ENCODE measurements at regions not wholly inside any gene's neighbourhood (a gene's known extent, or its start where the extent isn't known, plus 50 kb on each side); places are given as distances from the start of the nearest gene placed in this dataset.

- no peak for TF ChIP-seq ZNF462 (CRISPR knock-in tag; IDR thresholded peaks at IDR 0.05)
- no peak for TF ChIP-seq POLR2AphosphoS5 (IDR thresholded peaks at IDR 0.05; ENCODE audit: low read depth)
- TF ChIP-seq CREB1 (CRISPR knock-in tag; IDR thresholded peaks at IDR 0.05; ENCODE audit: low read depth): no peak
- TF ChIP-seq ZNF331 (CRISPR knock-in tag; IDR thresholded peaks at IDR 0.05; ENCODE audit: low read depth): no peak
These were observed 831.5 kb upstream of the NR2F2 start (continued) for GRCh38 chr15:95498961-95499360.

GRCh38 chr15:95499397-95499796, 831.1 kb upstream of the NR2F2 start:
- Histone ChIP-seq H3K4me2 (no peak overlapping the region), H3K27me3 (ENCODE audit: insufficient read depth) (no peaks in the 10 kb centered on the region), H3K4me3 (no peak overlapping the region), H3K27ac (ENCODE audit: low read depth) (no peak overlapping the region), H3F3A (replicated peaks; ENCODE audit: low read depth) (no peaks in the 10 kb centered on the region), H4K20me1 (replicated peaks; ENCODE audit: insufficient read depth) (no peaks in the 10 kb centered on the region), H3K9me2 (ENCODE audit: insufficient read depth) (no peaks in the 10 kb centered on the region), H3K4me1 (ENCODE audit: insufficient read depth) (no peaks in the 10 kb centered on the region), H2AFZ (peak overlapping the region; percentile 32; the same call in 1 of the 2 replicates), H3K36me3 (ENCODE audit: insufficient read depth) (no peaks in the 10 kb centered on the region), H3K79me2 (replicated peaks; ENCODE audit: insufficient read depth) (no peaks in the 10 kb centered on the region)
- H3K27ac Mint-ChIP-seq: no peak overlapping the region
- DNase-seq (ENCODE audit: low spot score) (no peak), ATAC-seq (no peak)
- no peaks in the 10 kb centered on the region for H3K9me3 Mint-ChIP-seq
- no peaks in the 10 kb centered on the region for H3K36me3 Mint-ChIP-seq (ENCODE audit: low read depth)
- H3K27me3 Mint-ChIP-seq (ENCODE audit: insufficient read depth, low read depth, poor library complexity): peaks cover 3% of the 10 kb centered on the region
- no peak overlapping the region for H3K4me3 Mint-ChIP-seq
- H3K4me1 Mint-ChIP-seq: 0 out of 3 replicates have a peak, but pooled peaks cover 2% of the 10 kb centered on the region
- TF ChIP-seq CREB1 (CRISPR knock-in tag; IDR thresholded peaks at IDR 0.05; ENCODE audit: low read depth) (no peak), ZNF114 (CRISPR knock-in tag; IDR thresholded peaks at IDR 0.05) (no peak), STAT1 (IDR thresholded peaks at IDR 0.05; ENCODE audit: unreplicated experiment) (no peak), JUNB (IDR thresholded peaks at IDR 0.05; ENCODE audit: unreplicated experiment) (no peak), EZH2 (IDR thresholded peaks at IDR 0.05; ENCODE audit: low read depth, unreplicated experiment) (no peak), ZNF331 (CRISPR knock-in tag; IDR thresholded peaks at IDR 0.05; ENCODE audit: low read depth) (no peak), NANOG (IDR thresholded peaks at IDR 0.05; ENCODE audit: borderline replicate concordance) (no peak), CTCF (conservative IDR thresholded peaks at IDR 0.05; ENCODE audit: low read depth in 2 of 2) (no peak), EZH2phosphoT487 (IDR thresholded peaks at IDR 0.05; ENCODE audit: unreplicated experiment) (no peak)
